B cell (primary cell): ENCODE measurements at regions not wholly inside any gene's neighbourhood (a gene's known extent, or its start where the extent isn't known, plus 50 kb on each side); places are given as distances from the start of the nearest gene placed in this dataset.

ENCODE experiments used
- ATAC-seq: fragments of 200-7000 bp; cut with Tn5 transposase; one replicate; pipeline ENCODE4 v1.10.0; 2021; ENCODE audit warnings: low read depth, mild to moderate bottlenecking, moderate number of reproducible peaks, moderate library complexity
- CTCF ChIA-PET: fragments of 350-600 bp; sonication (Branson Sonifier 250); formaldehyde crosslinking; loops from one replicate; lab custom pipeline; 2021; ENCODE audit warnings: antibody characterized with exemption, inconsistent platforms; lab: Charles Lee
- POLR2A ChIA-PET: fragments of 350-600 bp; sonication (Branson Sonifier 250); formaldehyde crosslinking; loops from one replicate; lab custom pipeline; 2021; ENCODE audit warnings: antibody characterized with exemption; lab: Charles Lee
- DNase-seq: peaks from one replicate; pipeline ENCODE4 v3.0.0; 2013
- H2AFZ ChIP-seq: 2 replicates; pipeline ENCODE4 v1.6.1; 2012; ENCODE audit warnings: mild to moderate bottlenecking, low read depth, low read length; ENCODE audit not compliant: insufficient read depth, poor library complexity, severe bottlenecking
- H3K27ac ChIP-seq, 2 donors: 1 replicate in 1 of 2; 2 replicates in 1 of 2; pipeline ENCODE4 v1.5.1; 2012 to 2013; ENCODE audit warnings: low read length in 2 of 2, mild to moderate bottlenecking in 2 of 2, moderate library complexity in 1 of 2
- H3K27me3 ChIP-seq, 4 experiments: fragments of 200-600 bp in 1 of 4; sonication (generic) in 1 of 4; replicated peaks in 1 of 4; 1 replicate in 2 of 4; 2 replicates in 2 of 4; pipeline versions ENCODE4 v1.6.1 to v1.7.0; 2013 to 2016; ENCODE audit warnings: low read length in 3 of 4, mild to moderate bottlenecking in 2 of 4, mixed read lengths in 1 of 4, moderate library complexity in 1 of 4; ENCODE audit not compliant: insufficient read depth in 4 of 4, control insufficient read depth in 3 of 4; ENCODE audit errors: control extremely low read depth in 1 of 4
- H3K36me3 ChIP-seq, 2 experiments: replicated peaks in 1 of 2; 1 replicate in 1 of 2; 2 replicates in 1 of 2; pipeline versions ENCODE4 v1.6.1 to v1.7.1; 2013; ENCODE audit warnings: low read length in 1 of 2; ENCODE audit not compliant: insufficient read depth in 2 of 2, control insufficient read depth in 1 of 2; ENCODE audit errors: control extremely low read depth in 1 of 2, extremely low read depth in 1 of 2
- H3K4me1 ChIP-seq, 2 donors: fragments of 200-600 bp in 1 of 2; sonication (generic) in 1 of 2; 1 replicate in 1 of 2; 2 replicates in 1 of 2; pipeline versions ENCODE4 v1.5.1 to v1.6.1; 2013 to 2017; ENCODE audit warnings: low read length in 2 of 2; ENCODE audit not compliant: control insufficient read depth in 2 of 2, insufficient read depth in 2 of 2
- H3K4me2 ChIP-seq: replicated peaks from 2 replicates; pipeline ENCODE3; 2012; ENCODE audit warnings: mild to moderate bottlenecking, low read depth, low read length; ENCODE audit not compliant: poor library complexity, severe bottlenecking
- H3K4me3 ChIP-seq, 5 experiments: fragments of 200-600 bp in 1 of 5; sonication (generic) in 1 of 5; 1 replicate in 3 of 5; 2 replicates in 2 of 5; pipeline versions ENCODE4 v1.5.1 to v1.7.0; 2011 to 2016; ENCODE audit warnings: low read length in 4 of 5, mild to moderate bottlenecking in 4 of 5, low read depth in 2 of 5, control low read depth in 1 of 5, moderate library complexity in 1 of 5; ENCODE audit not compliant: insufficient read depth in 1 of 5; ENCODE audit errors: control extremely low read depth in 1 of 5, extremely low read depth in 1 of 5
- H3K79me2 ChIP-seq: fragments of 200-600 bp; sonication (generic); one replicate; pipeline ENCODE4 v1.6.0; 2016; ENCODE audit warnings: low read length; ENCODE audit not compliant: control insufficient read depth, insufficient read depth
- H3K9ac ChIP-seq: fragments of 200-600 bp; sonication (generic); 2 replicates; pipeline ENCODE4 v1.6.1; 2017; ENCODE audit warnings: mild to moderate bottlenecking, low read length, moderate library complexity
- H3K9me3 ChIP-seq, 3 donors: one replicate each; pipeline versions ENCODE4 v1.6.1 to v1.7.1; 2013; ENCODE audit warnings: low read length in 2 of 3; ENCODE audit not compliant: control insufficient read depth in 2 of 3, insufficient read depth in 1 of 3; ENCODE audit errors: control extremely low read depth in 1 of 3
- H4K20me1 ChIP-seq: 2 replicates; pipeline ENCODE4 v1.6.0; 2012; ENCODE audit warnings: mild to moderate bottlenecking, low read length; ENCODE audit not compliant: insufficient read depth, control insufficient read depth, poor library complexity, severe bottlenecking
- H3K27ac Mint-ChIP-seq: one replicate; pipeline ENCODE4 v1.8.0; 2021; ENCODE audit warnings: mixed read lengths
- H3K27me3 Mint-ChIP-seq: one replicate; pipeline ENCODE4 v1.8.0; 2021; ENCODE audit warnings: mixed read lengths
- H3K4me1 Mint-ChIP-seq: one replicate; pipeline ENCODE4 v1.8.0; 2021; ENCODE audit warnings: mixed read lengths
- H3K4me3 Mint-ChIP-seq: one replicate; pipeline ENCODE4 v1.8.0; 2021; ENCODE audit warnings: mixed read lengths
- H3K9me3 Mint-ChIP-seq: one replicate; pipeline ENCODE4 v1.8.0; 2022; ENCODE audit warnings: mixed read lengths; ENCODE audit not compliant: insufficient read depth
- CTCF ChIP-seq: fragments of 200-600 bp; IDR thresholded peaks from one replicate; pipeline ENCODE4 v1.8.0; 2022; ENCODE audit warnings: antibody characterized with exemption, mild to moderate bottlenecking
- EZH2 ChIP-seq: IDR thresholded peaks from 2 replicates; pipeline ENCODE4 v1.6.1; 2012; ENCODE audit warnings: borderline replicate concordance, low read depth, mild to moderate bottlenecking, moderate library complexity, low read length; ENCODE audit not compliant: insufficient read depth, poor library complexity, severe bottlenecking
- WGBS: methylation state at CpG from one replicate; pipeline ENCODE4 v1.1.5; 2013; ENCODE audit warnings: missing lambda C conversion rate; ENCODE audit not compliant: insufficient coverage; 5-methylcytosine and 5-hydroxymethylcytosine counted together
- intact Hi-C: fragments of 100-400 bp; cut with micrococcal nuclease; formaldehyde crosslinking; loops from one replicate; pipeline ENCODE4 v1.10.0; 2022

DNA sequence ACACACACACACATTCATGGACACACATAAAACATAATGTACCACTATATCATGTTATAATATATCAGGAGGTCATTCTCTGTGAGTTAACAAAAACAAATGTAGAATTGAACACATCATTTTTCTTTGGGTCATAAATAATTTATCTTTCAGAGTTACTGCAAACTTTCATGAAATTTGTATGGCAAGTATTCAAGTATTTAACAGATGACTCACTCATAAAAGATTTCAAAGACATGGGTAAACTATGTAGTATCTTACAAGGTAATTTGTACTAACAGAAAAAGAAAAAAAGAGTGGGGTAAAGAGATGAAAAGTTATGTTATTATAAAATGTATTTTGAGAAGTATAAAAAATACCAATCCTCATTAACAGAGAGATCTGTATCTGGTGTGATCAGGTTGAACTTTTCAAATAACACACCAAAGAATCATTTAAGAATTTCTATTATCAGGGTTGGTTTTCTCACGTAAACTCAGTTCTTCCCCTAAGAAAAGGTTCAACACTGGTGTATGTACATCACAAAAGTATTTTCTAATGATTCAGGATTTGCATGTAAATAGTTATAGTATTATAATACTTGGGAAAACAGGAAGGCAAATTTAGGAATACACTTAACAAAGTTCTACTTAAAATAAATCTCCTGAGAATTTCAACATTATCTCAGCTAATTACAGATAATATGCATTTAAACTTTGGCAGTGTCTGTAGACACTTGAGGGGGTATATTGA lies 933.1 kb upstream of the LRRN3 start:
- ChIA-PET CTCF (no interaction called here), POLR2A (no interaction called here)
- Mint-ChIP-seq H3K4me3 (no peak overlapping the region), H3K27me3 (no peaks in the 10 kb centered on the region), H3K27ac (no peak overlapping the region), H3K9me3 (no peaks in the 10 kb centered on the region), H3K4me1 (no peaks in the 10 kb centered on the region)
- no peaks in the 10 kb centered on the region for H3K79me2 ChIP-seq
- no peak overlapping the region for H3K4me2 ChIP-seq
- no peaks in the 10 kb centered on the region for H3K4me1 ChIP-seq
- H3K9ac ChIP-seq = no peak overlapping the region
- no peaks in the 10 kb centered on the region for H3K36me3 ChIP-seq
- H3K27ac ChIP-seq = no peak overlapping the region
- no peak overlapping the region for H2AFZ ChIP-seq
- H4K20me1 ChIP-seq = no peaks in the 10 kb centered on the region
- intact Hi-C loops = no loop called here
- no peak overlapping the region for H3K4me3 ChIP-seq
- WGBS = no CpG with 5 or more reads among the region's 1 CpG
- no peaks in the 10 kb centered on the region for H3K27me3 ChIP-seq
- no peaks in the 10 kb centered on the region for H3K9me3 ChIP-seq
- TF ChIP-seq EZH2 (no peak), CTCF (no peak)
- ATAC-seq (no peak), DNase-seq (no peak)

DNA sequence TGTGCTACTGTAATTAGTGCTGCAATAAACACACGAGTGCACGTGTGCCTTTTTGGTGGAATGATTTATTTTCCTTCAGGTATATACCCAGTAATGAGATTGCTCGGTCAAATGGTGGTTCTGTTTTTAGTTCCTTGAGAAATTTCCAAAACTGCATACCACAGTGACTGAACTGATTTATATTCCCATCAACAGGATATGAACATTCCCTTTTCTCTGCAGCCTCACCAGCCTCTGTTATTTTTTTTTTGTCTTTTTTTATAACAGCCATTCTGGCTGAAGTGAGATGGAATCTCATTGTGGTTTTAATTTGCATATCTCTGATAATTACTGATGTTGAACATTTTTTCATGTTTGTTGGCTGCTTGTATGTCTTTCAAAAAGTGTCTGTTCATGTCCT lies 922.9 kb upstream of the LRRN3 start:
- Histone ChIP-seq H3K27ac (no peak overlapping the region), H3K36me3 (no peaks in the 10 kb centered on the region), H3K79me2 (no peaks in the 10 kb centered on the region), H3K4me1 (no peaks in the 10 kb centered on the region), H3K4me2 (no peak overlapping the region), H3K27me3 (no peaks in the 10 kb centered on the region), H2AFZ (no peak overlapping the region), H4K20me1 (no peaks in the 10 kb centered on the region), H3K9ac (no peak overlapping the region), H3K4me3 (no peak overlapping the region), H3K9me3 (no peaks in the 10 kb centered on the region)
- no peaks in the 10 kb centered on the region for H3K9me3 Mint-ChIP-seq
- DNase-seq (no peak), ATAC-seq (no peak)
- no peak overlapping the region for H3K27ac Mint-ChIP-seq
- H3K4me1 Mint-ChIP-seq = no peaks in the 10 kb centered on the region
- no peaks in the 10 kb centered on the region for H3K27me3 Mint-ChIP-seq
- ChIA-PET CTCF (no interaction called here), POLR2A (no interaction called here)
- no peak overlapping the region for H3K4me3 Mint-ChIP-seq
- no CpG with 5 or more reads among the region's 3 CpGs for WGBS
- intact Hi-C loops = no loop called here
- TF ChIP-seq CTCF = no peak
- TF ChIP-seq EZH2 = no peak
